ENCODE measurements at regions not wholly inside any gene's neighbourhood (a gene's known extent, or its start where the extent isn't known, plus 50 kb on each side); places are given as distances from the start of the nearest gene placed in this dataset.
"Not testable (repeated sequence)": the region's sequence is repeated elsewhere in the genome, so short reads cannot be mapped to it uniquely, and the experiment has no call there.

DNA sequence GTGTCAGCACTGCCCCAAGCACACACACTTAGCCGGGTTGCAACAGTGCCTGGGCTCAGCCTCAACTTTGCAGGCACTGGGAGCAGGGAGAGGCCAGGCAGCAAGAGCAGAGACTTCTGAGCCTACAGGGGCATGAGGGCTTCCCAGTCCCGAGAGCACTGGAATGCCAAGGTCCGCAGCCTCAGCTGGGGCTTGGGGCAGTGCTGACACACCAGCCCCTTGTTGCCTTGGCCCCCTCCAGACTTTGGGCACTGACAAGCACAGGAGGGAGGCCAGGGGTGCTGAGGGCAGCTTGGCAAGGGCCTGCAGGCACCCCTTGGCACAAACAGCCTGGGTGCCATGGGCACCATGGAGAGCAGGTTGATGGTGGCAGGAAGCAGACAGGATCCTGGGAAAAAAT is 531.1 kb upstream of the SLC39A10 start:
- not testable (repeated sequence) for TF ChIP-seq NFE2 (CRISPR knock-in tag; IDR thresholded peaks at IDR 0.05); AFF4 (CRISPR knock-in tag; IDR thresholded peaks at IDR 0.05); ZBTB10 (CRISPR knock-in tag; IDR thresholded peaks at IDR 0.05; ENCODE audit: borderline replicate concordance); JDP2 (CRISPR knock-in tag; IDR thresholded peaks at IDR 0.05; ENCODE audit: borderline replicate concordance); ZFP36L1 (CRISPR knock-in tag; IDR thresholded peaks at IDR 0.05); EZH2 (conservative IDR thresholded peaks at IDR 0.05; ENCODE audit: low read depth, low read length); JUND (CRISPR knock-in tag; IDR thresholded peaks at IDR 0.05)
- TF ChIP-seq, protein P1, sequence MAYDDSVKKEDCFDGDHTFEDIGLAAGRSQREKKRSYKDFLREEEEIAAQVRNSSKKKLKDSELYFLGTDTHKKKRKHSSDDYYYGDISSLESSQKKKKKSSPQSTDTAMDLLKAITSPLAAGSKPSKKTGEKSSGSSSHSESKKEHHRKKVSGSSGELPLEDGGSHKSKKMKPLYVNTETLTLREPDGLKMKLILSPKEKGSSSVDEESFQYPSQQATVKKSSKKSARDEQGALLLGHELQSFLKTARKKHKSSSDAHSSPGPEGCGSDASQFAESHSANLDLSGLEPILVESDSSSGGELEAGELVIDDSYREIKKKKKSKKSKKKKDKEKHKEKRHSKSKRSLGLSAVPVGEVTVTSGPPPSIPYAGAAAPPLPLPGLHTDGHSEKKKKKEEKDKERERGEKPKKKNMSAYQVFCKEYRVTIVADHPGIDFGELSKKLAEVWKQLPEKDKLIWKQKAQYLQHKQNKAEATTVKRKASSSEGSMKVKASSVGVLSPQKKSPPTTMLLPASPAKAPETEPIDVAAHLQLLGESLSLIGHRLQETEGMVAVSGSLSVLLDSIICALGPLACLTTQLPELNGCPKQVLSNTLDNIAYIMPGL (CRISPR knock-in tag; IDR thresholded peaks at IDR 0.05; ENCODE audit: borderline replicate concordance in 1 of 2, low read depth in 1 of 2) = not testable (repeated sequence)
- TF ChIP-seq, protein P2, sequence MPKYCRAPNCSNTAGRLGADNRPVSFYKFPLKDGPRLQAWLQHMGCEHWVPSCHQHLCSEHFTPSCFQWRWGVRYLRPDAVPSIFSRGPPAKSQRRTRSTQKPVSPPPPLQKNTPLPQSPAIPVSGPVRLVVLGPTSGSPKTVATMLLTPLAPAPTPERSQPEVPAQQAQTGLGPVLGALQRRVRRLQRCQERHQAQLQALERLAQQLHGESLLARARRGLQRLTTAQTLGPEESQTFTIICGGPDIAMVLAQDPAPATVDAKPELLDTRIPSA (CRISPR knock-in tag; IDR thresholded peaks at IDR 0.05; ENCODE audit: borderline replicate concordance) = not testable (repeated sequence)
- TF ChIP-seq, protein P3, sequence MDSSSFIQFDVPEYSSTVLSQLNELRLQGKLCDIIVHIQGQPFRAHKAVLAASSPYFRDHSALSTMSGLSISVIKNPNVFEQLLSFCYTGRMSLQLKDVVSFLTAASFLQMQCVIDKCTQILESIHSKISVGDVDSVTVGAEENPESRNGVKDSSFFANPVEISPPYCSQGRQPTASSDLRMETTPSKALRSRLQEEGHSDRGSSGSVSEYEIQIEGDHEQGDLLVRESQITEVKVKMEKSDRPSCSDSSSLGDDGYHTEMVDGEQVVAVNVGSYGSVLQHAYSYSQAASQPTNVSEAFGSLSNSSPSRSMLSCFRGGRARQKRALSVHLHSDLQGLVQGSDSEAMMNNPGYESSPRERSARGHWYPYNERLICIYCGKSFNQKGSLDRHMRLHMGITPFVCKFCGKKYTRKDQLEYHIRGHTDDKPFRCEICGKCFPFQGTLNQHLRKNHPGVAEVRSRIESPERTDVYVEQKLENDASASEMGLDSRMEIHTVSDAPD (CRISPR knock-in tag; IDR thresholded peaks at IDR 0.05) = not testable (repeated sequence)
